Stromal cell of bone marrow (primary cell): ENCODE measurements at regions not wholly inside any gene's neighbourhood (a gene's known extent, or its start where the extent isn't known, plus 50 kb on each side); places are given as distances from the start of the nearest gene placed in this dataset.
"Not testable (repeated sequence)": the region's sequence is repeated elsewhere in the genome, so short reads cannot be mapped to it uniquely, and the experiment has no call there.

Experiments used
- DNase-seq: peaks from one replicate; pipeline ENCODE4 v3.0.0-alpha.2; 2012; ENCODE audit warnings: low read depth

DNA sequence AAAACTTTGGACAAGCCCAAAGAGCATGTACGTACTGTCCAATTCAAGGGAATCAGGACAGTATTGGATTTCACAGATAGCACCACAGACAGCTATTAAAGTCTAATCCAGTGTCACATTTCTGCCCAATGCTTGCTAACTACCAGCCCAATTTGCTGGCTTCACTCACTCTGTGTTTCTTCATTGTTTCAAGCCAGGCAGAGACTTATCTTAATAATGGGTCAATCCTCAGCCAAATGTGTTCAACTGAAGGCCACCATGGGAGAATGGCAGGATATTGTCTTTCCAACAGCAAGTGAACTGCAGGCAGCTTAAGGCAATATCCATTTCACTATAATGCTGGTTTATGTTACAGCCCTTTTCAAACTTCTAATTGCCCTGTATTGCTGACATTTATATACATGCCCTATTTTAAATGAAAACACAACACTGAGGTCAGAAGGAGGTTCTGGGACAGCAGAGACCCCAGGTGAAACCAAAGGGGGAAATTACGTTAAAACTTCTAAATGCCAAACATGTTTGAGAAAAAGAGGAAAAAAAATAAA is 142.1 kb upstream of the RSPO3 start:
- DNase-seq: no peak

DNA sequence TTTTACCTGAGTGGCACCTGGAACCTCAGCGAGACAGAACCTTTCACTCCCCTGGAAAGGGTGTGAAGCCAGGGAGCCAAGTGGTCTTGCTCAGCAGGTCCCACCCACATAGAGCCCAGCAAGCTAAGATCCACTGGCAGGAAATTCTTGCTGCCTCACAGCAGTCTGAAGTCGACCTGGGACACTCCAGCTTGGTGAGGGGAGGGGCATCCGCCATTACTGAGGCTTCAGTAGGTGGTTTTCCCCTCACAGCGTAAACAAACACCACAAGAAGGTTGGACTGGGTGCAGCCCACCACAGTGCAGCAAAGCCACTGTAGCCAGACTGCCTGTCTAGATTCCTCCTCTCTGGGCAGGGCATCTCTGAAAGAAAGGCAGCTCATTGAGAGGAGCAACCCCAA is 134.7 kb upstream of the RSPO3 start:
- DNase-seq: no peak

DNA sequence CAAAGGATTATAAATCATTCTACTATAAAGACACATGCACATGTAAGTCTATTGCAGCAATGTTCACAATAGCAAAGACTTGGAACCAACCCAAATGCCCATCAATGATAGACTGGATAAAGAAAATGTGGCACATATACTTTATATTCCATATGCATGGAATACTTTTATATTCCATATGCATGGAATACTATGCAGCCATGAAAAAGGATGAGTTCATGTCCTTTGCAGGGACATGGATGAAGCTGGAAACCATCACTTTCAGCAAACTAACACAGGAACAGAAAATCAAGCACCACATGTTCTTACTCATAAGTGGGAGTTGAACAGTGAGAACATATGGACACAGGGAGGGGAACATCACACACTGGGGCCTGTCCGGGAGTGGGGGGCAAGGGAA is 130.3 kb upstream of the RSPO3 start:
- DNase-seq: not testable (repeated sequence)

DNA sequence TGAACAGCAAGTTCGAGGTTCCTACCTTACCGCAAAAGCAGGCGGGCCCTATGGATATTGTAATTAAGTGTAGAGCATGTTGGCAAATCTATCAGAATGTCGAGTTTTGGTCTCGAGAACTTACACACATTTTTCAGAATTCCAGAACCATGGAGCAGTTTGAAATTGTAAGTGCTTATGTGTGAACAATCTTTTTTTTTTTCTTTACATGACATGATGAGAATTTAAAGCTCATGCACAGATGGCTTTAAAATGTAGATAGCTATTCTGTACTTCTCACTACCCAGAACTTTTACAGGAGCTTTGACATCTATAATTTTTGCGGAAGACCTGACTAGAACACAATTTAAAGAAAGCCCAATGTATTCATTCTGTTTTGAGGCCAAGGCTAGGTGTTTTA is 117.8 kb upstream of the RSPO3 start:
- DNase-seq: no peak

DNA sequence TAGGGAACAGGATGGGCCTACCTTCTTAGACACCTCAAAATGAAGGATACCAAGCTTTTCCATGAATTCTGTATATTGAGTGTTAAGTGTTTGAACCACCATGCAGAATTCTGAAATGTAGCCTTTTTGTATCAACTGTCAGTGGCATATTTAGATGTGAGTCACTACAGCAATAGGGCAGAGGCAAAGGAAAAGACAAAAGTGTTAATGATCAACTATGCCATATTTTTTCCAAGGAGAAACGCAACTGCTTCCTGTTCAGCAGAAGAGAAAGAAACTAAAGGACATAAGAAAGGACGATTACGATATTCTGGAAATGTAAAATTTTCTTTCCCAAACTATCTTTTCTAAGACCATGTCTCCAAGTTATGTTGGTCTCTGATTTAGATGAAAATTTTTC is 104.6 kb upstream of the RSPO3 start:
- DNase-seq: no peak

DNA sequence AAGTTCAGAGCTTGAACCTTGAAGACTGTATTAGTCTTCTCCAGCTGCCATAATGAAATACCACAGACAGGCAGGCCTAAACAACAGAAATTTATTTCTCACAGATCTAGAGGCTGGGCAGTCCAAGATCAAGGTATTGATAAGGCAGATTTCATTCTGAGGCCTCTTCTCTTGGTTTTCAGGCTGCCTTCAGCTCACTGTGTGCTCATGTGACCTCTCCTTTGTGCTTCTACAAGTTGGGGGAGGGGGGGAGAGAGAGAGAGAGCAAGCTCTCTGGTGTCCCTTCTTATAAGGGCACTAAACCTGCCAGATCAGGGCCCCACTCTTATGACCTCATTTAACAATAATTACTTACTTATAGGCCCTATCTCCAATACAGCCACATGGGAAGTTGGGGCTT is 102.6 kb upstream of the RSPO3 start:
- DNase-seq: no peak

DNA sequence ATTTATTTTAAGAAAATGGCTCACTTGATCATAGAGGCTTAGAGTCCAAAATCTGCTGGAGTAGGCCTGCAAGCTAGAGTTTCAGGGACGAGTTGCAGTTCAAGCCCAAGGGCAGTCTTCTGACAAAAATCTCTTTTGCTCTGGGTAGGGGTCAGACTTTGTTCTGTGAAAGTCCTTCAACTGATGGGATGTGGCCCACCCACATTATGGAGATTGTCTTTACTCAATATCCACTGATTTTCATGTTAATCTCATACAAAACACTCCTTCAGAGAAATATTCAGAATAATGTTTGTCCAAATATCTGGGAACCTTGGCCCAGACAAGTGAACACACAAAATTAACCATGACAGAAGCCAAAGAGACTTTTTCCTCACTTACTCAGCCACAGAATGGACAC is 98.6 kb upstream of the RSPO3 start:
- no peak for DNase-seq

DNA sequence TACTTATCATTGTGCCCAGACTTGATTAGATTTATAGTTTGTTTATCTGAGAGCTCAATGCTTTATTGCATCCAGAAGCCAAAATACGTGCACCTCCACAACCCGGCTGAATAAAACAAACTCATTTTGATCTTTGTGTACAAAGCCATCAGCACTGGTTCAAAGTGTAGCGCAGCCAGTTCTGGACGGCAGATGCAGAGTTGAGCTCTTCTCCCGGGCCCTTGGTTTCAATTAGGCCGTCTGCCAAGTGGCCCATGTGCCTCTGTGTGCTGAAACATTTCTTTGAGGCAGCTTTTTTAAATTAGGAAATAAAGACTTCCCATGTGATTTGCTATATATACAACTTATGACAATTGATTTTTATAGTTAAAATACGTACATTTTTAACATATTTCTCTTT is 96.2 kb upstream of the RSPO3 start:
- peak; percentile 5 for DNase-seq

DNA sequence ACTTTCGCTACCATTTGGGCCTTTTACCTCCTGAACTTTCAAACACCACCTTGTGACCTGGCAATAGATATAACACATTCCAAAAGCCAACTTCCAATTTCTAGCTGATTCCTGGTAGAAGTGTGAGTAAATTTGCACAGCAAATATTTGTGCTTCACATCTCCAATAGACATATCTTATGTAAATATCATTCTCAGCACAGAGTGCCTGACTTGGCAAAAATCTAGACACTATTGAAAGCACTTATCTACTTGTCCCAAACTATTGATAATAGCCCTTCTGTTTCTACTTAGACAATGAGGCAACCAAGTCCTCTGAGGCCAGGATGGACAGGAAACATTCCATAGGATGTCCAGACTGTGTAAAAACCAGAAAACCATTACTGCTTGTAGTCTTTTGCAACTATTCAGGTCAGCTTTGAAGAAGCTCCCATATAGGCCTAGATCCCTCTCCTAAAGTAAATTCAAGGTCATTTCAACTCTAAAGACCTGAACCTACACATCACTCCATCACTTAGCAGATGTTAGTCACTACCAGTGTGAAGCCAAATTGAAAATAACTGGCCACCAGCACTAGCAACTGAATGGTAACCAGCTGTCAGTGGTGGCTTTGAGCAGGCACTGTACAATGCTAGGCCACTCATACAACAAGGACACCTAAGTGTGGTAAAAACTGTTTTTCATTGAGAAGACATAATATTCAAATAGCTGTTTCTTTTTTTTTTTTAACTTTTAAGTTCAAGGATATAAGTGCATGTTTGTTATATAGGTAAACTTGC is 95.3 kb upstream of the RSPO3 start:
- DNase-seq: no peak

DNA sequence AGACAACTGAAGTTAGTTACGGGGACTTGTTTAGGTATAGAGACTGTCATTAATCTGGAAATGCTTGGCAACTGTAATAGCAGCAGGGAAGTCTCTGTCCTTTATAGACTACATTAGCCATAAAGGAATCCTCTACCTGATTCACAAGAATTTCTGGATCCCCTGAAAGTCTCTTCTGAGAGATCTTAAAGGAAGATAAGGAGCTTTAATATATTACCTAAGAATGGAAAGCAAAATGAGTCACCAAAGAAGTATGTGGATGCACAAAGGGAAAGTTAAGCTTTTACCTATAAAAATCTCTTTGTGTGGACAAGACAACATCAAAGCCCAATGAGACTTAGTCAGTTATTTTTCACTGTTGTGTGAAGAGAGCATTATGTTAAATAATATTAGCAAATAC is 92.2 kb upstream of the RSPO3 start:
- DNase-seq: no peak

DNA sequence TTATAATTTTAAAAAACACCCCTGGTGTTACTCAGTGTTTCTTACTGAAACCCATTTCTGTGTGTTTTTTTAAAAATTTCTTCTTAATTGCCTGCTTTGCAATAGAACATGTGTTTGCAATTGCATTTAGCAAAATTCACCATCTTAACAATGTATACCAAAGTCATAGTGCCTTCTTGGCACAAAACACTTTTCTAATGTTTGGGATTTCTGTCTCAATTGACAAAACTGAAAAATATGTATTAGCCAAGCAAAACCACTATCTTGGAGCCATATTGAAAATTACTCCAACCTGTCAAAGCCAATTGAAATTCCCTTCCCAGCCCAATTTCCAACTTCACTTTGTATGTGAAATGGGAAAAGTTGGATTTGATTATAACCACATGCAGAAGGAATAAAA is 88.4 kb upstream of the RSPO3 start:
- no peak for DNase-seq

DNA sequence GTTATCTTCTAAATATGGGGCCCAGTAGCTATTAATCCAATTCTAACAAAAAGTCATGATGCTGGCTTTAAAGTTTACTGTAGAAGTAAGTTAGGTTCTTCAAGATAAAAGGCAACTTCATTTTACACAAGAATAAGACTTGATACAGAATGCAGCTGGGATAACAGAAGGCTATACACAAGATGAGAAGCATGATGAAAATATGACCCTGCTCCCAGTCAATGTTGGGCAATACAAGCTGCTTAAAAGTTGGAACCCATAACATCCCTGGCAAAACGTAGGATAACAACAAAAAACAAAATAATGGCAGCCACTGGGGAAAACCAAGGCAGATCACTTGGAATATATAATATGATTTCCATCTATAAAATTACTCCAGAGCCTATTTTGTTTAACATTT is 87.6 kb upstream of the RSPO3 start:
- no peak for DNase-seq

DNA sequence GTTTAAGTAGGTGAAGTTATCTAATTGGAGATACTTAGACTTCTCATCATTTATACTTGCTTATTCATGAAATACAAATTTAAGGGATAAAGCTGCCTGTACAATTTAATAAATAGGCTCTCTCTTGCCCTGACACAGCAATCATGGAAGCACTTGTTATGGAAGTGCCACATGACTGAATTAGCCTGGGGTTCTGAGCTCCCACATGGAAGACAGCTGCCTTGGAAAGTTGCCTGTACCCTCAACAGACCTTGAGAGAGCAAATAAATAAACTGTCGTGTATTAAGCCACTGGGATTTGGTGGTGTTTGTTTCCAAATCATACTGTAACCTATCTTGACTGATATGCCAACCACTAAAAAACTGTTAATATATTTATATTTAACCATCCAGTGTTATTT is 87.0 kb upstream of the RSPO3 start:
- no peak for DNase-seq

DNA sequence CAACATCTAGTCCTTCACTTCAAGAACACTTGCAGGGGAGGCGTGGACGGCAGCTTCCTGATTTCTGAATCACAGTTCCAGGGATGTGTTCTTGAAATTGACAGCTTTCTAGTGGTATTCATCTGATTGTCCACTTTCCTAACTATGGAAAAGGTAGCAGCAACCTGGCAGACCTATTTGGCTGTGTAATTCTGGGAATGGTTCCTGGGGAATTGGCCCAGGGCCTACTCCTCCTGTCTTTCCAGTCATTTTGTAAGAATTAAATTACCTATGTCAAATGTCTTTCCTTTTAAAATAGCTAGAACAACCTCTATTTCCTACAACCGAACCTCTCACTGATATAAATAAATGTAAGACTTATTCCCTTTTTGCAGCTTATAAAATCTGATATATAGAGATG is 85.5 kb upstream of the RSPO3 start:
- DNase-seq: no peak

DNA sequence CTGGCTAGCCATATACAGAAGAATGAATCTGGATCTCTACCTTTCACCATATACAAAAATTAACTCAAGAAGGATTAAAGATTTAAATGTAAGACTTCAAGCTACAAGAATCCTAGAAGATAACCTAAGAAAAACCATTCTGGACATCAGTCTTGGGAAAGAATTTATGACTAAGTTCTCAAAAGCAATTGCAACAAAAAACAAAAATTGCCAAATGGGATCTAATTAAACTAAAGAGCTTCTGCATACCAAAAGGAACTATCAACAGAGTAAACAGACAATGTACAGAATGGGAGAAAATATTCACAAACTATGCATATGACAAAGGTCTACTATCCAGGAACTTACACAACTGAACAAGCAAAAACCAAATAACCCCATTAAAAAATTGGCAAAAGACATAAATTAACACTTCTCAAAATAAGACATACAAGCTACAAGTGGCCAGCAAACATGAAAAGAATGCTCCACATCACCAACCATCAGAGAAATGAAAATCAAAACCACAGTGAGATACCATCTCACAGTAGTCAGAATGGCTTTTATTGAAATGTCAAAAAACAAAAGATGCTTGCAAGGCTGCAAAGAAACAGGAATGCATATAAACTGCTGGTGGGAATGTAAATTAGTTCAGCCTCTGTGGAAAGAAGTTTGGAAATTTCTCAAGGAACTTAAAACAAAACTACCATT is 66.8 kb upstream of the RSPO3 start:
- peak; percentile 19 for DNase-seq

DNA sequence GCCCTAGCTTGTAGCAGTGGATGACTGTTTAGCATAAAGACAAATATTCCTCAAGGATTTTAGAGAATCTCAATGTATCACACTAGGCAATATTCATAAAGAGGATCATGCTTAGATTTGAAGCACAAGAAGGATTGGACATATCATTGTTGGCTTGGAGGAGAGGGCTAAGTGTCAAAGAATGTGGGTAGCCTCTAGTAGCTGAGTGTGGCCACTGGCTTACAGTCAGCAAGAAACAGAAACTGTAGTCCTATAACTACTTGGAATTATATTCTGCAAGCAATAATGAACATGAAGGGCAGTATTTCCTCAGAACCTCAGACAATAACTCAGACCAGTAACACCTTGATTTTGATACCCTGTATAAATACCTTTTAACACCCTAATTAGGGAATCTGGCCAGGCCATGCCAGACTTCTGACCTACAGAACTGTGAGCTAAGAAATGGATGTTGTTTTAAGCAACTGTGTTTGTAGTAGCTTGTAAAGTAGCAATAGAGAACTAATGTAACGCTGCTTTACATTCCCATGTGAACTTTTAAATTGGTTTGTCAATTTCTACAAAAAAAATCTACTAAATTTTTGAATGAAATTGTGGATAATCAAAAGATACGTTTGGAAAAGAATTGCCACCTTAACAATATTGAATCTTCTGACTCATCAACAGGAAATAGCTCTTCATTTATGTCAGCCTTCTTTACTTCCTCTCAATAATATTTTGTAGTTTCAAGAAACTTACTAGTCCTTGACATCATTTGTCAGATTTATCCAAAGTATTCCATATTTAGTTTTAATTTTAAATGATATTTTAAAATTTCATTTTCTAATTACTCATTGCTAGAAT is 65.2 kb upstream of the RSPO3 start:
- DNase-seq: no peak

DNA sequence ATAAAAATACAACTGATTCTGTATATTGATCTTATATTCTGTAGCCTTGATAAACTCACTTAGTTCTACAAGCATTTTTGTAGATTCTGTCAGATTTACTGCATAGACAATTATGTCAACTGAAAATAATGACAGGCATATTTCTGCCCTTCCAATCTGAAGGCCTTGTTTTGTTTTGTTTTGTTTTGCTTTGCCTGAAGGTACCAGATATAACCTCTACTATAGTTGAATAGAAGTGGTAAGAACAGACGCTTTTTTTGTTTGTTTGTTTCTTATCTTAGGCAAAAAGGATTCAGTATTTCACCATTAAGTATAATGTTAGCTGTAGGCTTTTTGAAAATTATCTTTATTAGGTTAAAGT is 64.6 kb upstream of the RSPO3 start:
- no peak for DNase-seq

DNA sequence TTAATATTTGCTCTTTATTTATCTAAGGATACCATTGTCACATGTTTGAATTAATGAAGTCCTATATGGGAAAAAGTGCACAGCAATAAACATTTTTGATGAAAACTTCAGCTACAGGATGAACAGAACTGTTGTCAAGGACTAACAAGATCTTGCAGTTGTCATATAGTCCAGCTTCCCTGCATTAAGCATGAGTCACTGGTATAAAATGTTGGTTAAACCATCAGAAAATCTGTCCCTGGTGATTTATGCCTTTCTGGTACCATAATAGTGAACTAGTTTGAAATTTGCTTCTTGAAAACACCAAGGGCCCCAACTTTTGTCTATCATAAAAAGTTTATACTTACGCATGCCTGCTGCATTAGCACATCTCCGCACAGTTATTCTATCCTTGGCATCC is 60.4 kb upstream of the RSPO3 start:
- no peak for DNase-seq

DNA sequence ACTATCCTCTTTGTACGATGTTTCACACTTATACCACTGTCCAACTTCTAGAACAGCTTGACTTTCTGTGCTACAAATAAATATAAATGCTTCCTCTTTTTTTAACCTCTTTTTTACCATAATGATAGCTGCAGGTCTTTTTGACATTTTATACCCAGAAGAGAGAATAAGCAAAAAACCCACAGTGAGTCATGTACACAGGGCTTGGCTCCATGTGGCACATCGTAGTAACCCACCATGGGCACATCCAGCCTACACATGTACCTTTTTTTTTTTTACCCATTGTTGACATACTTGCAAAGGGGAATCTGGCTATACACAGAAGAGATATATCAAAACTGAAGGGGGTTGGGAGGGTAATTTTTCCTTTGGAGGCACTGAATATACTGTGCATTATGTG is 59.5 kb upstream of the RSPO3 start:
- DNase-seq: no peak
